ENCODE measurements at regions not wholly inside any gene's neighbourhood (a gene's known extent, or its start where the extent isn't known, plus 50 kb on each side); places are given as distances from the start of the nearest gene placed in this dataset.

- TF ChIP-seq FOXA1 (IDR thresholded peaks at IDR 0.05) (no peak), SUZ12 (IDR thresholded peaks at IDR 0.05) (no peak), FOXM1 (IDR thresholded peaks at IDR 0.05; ENCODE audit: borderline replicate concordance) (no peak), SP1 (IDR thresholded peaks at IDR 0.05) (no peak), PKNOX1 (IDR thresholded peaks at IDR 0.05) (no peak), CTBP1 (IDR thresholded peaks at IDR 0.05; ENCODE audit: borderline replicate concordance) (no peak), BHLHE40 (IDR thresholded peaks at IDR 0.05; ENCODE audit: borderline replicate concordance) (no peak), ELF4 (IDR thresholded peaks at IDR 0.05) (no peak), ARNT (IDR thresholded peaks at IDR 0.05) (no peak), FOXK2 (IDR thresholded peaks at IDR 0.05) (no peak), L3MBTL2 (conservative IDR thresholded peaks at IDR 0.05) (no peak), LEF1 (IDR thresholded peaks at IDR 0.05; ENCODE audit: borderline replicate concordance) (no peak), NFRKB (IDR thresholded peaks at IDR 0.05) (no peak), ZNF384 (IDR thresholded peaks at IDR 0.05) (no peak)
Observed at GRCh38 chr11:20260307-20260706, 100.0 kb upstream of the DBX1 start.

Data from HEK293T (cell line).